Activated T-helper 1 cell treated with Interleukin-2 at 50 U/mL for 16 hours (primary cell): ENCODE measurements at regions not wholly inside any gene's neighbourhood (a gene's known extent, or its start where the extent isn't known, plus 50 kb on each side); places are given as distances from the start of the nearest gene placed in this dataset.

Experiments used
- DNase-seq: peaks from one replicate; pipeline ENCODE4 v3.0.0-alpha.2; 2020; ENCODE audit warnings: low read depth

GRCh38 chr11:128190312-128190711 is 397.0 kb downstream of the ETS1 start:
- DNase-seq, result no peak

- DNase-seq, result no peak
These were observed 397.5 kb downstream of the ETS1 start for GRCh38 chr11:128189823-128190222.

DNA sequence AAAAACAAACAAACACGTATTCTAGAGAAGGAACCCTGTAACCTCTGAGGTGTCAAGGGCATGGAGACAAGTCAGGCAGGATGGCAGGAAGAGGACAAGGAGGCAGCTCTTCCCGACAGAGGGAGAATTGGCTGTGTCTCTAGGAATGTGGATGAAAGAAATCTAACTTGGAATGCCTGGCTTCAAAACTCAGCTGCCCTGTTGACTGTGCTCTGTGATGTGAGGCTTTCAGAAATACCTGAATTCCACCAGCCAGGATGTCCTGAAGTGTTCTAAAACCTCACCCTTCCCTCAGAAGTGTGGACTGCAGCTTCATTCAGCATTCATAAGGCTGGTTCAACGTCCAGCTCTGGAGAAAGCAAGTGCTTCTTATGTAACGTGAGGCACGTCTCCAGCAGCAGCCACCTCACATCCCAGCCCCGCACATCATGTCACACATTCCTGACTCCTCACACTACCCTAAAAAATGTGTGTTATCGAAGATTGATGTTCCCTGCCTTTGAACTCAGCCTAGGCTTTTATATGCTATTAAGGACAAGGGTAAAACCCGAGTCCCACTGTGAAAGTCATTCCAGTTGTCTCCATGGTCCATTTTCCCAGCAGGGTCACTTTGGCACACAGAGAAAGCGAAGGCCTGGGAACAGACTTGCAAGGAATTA is 398.9 kb downstream of the ETS1 start:
- DNase-seq, result no peak

- no peak for DNase-seq
These were observed 399.5 kb downstream of the ETS1 start for GRCh38 chr11:128187835-128188234.

DNA sequence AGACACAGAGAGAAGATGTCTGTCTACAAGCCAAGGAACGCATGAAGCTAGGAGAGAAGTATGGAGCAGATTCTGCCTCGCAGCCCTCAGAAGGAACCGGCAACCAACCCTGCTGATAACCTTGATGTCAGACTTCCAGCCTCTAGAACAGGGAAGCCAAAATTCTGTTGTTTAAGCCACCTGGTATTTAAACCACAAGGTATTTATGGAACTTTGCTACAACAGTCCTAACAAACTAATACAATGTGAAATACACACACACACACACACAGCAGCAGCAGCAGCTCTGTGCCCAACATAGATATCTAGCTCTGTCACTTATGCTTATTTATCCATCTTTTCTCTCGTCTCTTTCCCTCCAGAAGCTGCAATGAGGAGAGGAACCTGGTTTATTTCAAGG is 400.0 kb downstream of the ETS1 start:
- DNase-seq, result no peak

DNA sequence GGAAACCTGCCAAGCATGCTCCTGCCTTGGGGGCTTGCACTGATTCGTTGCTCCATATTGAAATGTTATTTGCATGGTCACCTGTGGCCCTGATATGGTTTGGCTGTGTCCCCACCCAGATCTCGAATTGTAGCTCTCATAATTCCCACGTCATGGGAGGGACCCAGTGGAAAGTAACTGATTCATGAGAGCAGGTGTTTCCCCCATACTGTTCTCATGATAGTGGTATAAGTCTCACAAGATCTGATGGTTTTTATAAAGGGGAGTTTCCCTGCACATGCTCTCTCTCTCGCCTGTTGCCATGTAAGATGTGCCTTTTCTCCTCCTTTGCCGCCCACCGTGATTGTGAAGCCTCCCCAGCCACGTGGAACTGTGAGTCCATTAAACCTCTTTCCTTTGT is 402.4 kb downstream of the ETS1 start:
- DNase-seq, result no peak

GRCh38 chr11:128182844-128183243 is 404.5 kb downstream of the ETS1 start:
- DNase-seq, result no peak

DNA sequence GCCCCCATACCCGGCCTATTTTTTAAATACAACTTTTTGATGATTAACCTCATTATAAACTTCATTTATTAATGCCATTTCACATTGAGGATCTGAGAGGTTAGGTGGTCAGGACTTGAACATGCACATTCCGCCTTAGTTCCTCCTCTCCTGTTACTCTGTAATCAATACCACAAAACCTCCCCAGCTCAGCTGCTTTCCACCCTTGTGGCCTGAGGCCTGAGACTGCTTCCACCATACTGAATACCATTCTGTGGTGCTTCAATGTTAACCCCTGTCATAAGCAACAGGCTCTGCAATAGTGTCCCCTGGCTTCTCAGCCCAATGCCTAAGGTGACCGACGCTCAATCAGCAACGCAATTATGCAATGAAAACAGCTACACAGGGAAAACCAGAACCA is 405.4 kb downstream of the ETS1 start:
- no peak for DNase-seq

- no peak for DNase-seq
These were observed 406.3 kb downstream of the ETS1 start for GRCh38 chr11:128181088-128181480.

GRCh38 chr11:128180441-128181087 is 406.8 kb downstream of the ETS1 start:
- DNase-seq, result no peak

DNA sequence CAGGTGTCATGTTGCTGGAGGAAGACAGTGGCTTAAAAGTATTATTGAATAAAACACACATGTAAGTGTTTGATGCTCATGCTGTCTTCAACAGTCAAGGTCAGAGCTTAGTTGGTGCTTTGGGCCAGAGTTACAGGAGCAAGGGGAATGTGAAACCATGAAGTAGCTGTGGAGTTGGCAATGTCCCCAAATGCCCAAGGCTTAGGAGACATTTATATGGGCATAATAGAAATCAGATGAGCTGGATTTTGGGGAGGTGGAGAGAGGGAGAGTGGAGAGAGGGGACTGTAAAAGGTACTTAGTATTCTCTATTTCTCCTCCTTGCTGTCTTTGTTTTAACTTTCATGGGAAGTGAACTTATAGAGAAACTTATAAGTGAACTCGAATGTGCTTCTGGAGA is 407.8 kb downstream of the ETS1 start:
- DNase-seq, result no peak

- DNase-seq, result no peak
These were observed 408.3 kb downstream of the ETS1 start for GRCh38 chr11:128179039-128179438.

- no peak for DNase-seq
These were observed 412.7 kb downstream of the ETS1 start for GRCh38 chr11:128174465-128175291.

- DNase-seq, result peak; percentile 67
These were observed 415.1 kb downstream of the ETS1 start for GRCh38 chr11:128172046-128172878.

- DNase-seq, result no peak
These were observed 415.9 kb downstream of the ETS1 start for GRCh38 chr11:128171506-128171905.

GRCh38 chr11:128165572-128165971 is 421.8 kb downstream of the ETS1 start:
- no peak for DNase-seq

- no peak for DNase-seq
These were observed 423.1 kb downstream of the ETS1 start for GRCh38 chr11:128164080-128164741.

GRCh38 chr11:128161994-128162393 is 425.4 kb downstream of the ETS1 start:
- no peak for DNase-seq

- no peak for DNase-seq
These were observed 425.9 kb downstream of the ETS1 start for GRCh38 chr11:128161436-128161835.

GRCh38 chr11:128158860-128159259 is 428.5 kb downstream of the ETS1 start:
- no peak for DNase-seq

DNA sequence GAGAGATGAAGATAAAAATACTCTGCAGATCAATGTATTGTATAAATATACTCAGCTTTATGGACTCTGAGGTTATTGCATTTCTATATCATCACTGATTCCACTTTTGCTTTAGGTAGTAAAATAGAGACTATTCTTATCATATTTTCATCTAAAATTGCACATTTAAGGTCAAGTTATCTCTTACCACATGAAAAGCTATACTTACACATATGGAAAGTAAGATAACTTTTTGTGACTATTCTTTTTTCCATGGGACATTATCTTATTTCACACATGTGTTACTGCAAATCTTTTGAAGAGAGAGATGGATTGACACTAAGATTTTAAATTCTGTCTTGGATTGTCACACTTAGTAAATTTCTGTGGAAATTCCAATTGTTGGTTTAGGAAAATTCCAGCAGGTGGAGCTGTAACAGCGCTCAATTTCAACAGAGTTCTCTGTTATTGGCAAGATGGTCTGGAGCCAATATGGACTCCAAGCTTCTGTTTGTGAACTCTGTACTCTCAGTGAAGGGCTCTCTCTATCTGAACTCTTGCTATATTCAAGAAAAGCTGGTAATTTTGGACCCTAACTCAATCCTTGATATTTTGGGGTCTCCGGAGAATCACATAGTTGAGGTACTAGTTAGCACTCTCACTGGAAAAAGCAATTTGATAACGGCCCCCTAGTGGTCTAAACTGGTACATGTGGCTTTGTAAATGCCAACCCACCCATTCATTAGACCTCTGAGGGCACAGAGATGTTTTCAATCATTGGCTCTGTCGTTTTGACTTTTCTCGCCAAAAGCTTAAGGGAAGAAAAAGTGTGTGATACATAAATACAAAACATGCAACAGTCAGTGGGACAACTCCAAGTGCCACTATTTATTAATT is 429.7 kb downstream of the ETS1 start:
- peak; percentile 5 for DNase-seq
